ENCODE measurements at regions not wholly inside any gene's neighbourhood (a gene's known extent, or its start where the extent isn't known, plus 50 kb on each side); places are given as distances from the start of the nearest gene placed in this dataset.

GRCh38 chr22:27556371-27556770 is 245.2 kb downstream of the MN1 start:
- CTCF ChIA-PET: no interaction called here
- Mint-ChIP-seq H3K27ac (no peak overlapping the region), H3K27me3 (ENCODE audit: low read depth) (no peaks in the 10 kb centered on the region)

GRCh38 chr22:27557286-27558008 is 244.1 kb downstream of the MN1 start:
- ATAC-seq: no peak
- H3K4me3 Mint-ChIP-seq: no peak overlapping the region
- H3K36me3 Mint-ChIP-seq (ENCODE audit: low read depth): no peaks in the 10 kb centered on the region
- H3K4me1 Mint-ChIP-seq (ENCODE audit: low read depth): no peaks in the 10 kb centered on the region
- H3K27ac Mint-ChIP-seq: no peak overlapping the region
- ChIA-PET POLR2A (no interaction called here), CTCF (no interaction called here)
- H3K9me3 Mint-ChIP-seq (ENCODE audit: insufficient read depth): no peaks in the 10 kb centered on the region
- H3K27me3 Mint-ChIP-seq (ENCODE audit: low read depth): no peaks in the 10 kb centered on the region
- no peak for DNase-seq

More at GRCh38 chr22:27556371-27556770, 245.2 kb downstream of the MN1 start:
- Mint-ChIP-seq H3K4me1 (ENCODE audit: low read depth) (no peaks in the 10 kb centered on the region), H3K36me3 (ENCODE audit: low read depth) (no peaks in the 10 kb centered on the region), H3K9me3 (ENCODE audit: insufficient read depth) (no peaks in the 10 kb centered on the region), H3K4me3 (no peak overlapping the region)
- POLR2A ChIA-PET: no interaction called here
- DNase-seq (no peak), ATAC-seq (no peak)

DNA sequence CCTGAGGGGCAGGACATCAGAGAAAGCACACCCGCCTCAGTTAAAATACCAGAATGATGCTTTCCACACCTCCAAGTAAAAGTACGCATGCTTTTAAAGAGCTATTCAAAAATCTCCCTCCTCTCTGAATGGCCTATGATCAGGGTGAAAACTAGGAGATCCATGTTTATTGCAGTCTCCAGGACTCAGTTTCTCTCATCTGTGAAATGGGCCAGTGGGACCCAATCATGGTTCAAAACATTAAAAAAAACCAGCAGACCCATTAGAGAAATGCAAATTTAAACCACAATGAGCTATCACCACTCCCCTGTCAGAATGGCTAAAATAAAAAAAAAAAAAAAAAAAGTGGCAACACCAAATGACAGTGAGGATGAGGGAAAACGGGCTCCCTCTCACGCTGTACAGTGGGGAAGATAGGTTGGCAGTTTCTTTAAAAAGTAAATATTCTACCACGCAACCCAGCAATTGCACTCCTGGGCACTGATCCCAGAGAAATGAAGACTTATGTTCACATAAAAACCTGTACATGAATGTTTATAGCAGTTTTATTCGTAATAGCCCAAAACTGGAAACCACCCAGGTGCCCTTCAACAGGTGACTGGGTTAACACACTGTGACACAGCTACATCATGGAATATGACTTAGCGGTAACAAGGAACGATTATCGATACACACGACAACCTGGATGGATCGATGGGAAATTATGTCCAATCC is 242.7 kb downstream of the MN1 start:
- no peaks in the 10 kb centered on the region for H3K27me3 Mint-ChIP-seq (ENCODE audit: low read depth)
- no peaks in the 10 kb centered on the region for H3K4me1 Mint-ChIP-seq (ENCODE audit: low read depth)
- no peak overlapping the region for H3K4me3 Mint-ChIP-seq
- no peaks in the 10 kb centered on the region for H3K36me3 Mint-ChIP-seq (ENCODE audit: low read depth)
- no peak overlapping the region for H3K27ac Mint-ChIP-seq
- ChIA-PET POLR2A (interaction anchor here (0.6 kb wide), 1 partner anchor 220 kb away, joined by 4 read pairs; no protein-coding TSS in a partner anchor), CTCF (no interaction called here)
- ATAC-seq (no peak), DNase-seq (no peak)
- no peaks in the 10 kb centered on the region for H3K9me3 Mint-ChIP-seq (ENCODE audit: insufficient read depth)

GRCh38 chr22:27560781-27561180 is 240.8 kb downstream of the MN1 start:
- DNase-seq (no peak), ATAC-seq (no peak)
- H3K27ac Mint-ChIP-seq: no peak overlapping the region
- H3K4me1 Mint-ChIP-seq (ENCODE audit: low read depth): no peaks in the 10 kb centered on the region
- ChIA-PET CTCF (no interaction called here), POLR2A (no interaction called here)
- H3K36me3 Mint-ChIP-seq (ENCODE audit: low read depth): no peaks in the 10 kb centered on the region
- no peaks in the 10 kb centered on the region for H3K27me3 Mint-ChIP-seq (ENCODE audit: low read depth)
- H3K4me3 Mint-ChIP-seq: no peak overlapping the region
- no peaks in the 10 kb centered on the region for H3K9me3 Mint-ChIP-seq (ENCODE audit: insufficient read depth)

DNA sequence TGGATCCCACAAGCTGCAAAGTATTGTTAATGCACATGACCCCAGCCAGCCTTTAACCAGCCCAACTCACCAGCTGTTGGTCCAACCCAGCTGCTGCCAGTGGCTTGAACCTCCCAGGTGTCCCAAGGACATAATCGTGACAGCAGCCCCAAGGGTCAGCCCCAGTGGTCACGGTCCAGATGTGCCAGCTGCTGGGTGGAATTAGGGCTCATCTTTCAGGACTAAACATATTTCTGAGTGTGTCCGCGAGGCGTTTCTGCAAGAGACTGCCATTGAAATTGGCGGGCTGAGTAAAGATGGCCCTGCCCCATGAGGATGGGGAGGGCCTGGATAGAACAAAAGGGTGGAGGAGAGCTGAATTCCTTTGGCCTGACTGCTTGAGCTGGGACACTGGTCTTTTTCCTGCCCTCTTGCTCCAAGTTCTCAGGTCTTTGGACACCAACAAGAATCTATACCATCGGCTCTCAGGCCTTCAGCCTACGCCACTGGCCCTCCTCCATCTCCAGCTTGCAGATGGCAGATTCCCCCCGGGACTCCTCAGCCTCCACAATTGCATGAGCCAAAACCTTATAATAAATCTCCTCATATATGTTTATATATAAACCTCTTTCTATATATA is 240.2 kb downstream of the MN1 start:
- Mint-ChIP-seq H3K27ac (no peak overlapping the region), H3K4me1 (ENCODE audit: low read depth) (no peaks in the 10 kb centered on the region), H3K9me3 (ENCODE audit: insufficient read depth) (no peaks in the 10 kb centered on the region), H3K36me3 (ENCODE audit: low read depth) (no peaks in the 10 kb centered on the region), H3K4me3 (no peak overlapping the region), H3K27me3 (ENCODE audit: low read depth) (no peaks in the 10 kb centered on the region)
- DNase-seq (no peak), ATAC-seq (no peak)
- ChIA-PET POLR2A (no interaction called here), CTCF (no interaction called here)

DNA sequence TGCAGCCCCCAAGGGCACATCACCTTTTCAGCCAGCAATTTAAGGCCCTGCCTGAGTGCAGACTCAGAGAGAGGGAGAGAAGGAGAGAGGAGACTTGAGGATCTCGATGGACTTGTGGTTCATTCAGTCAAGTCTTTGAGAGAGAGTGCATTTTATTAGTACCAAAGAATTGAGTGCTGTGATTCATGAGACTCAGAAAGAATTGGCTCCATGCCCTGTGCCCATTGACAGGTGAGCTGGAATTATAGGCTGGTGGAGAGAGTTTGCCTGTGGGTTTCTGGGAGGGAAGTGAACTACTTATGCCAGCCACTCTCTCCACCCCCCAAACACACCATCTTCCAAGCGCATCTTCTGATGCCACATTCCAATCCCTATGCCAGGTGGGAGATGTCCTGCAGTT is 236.8 kb downstream of the MN1 start:
- DNase-seq: no peak
- no peaks in the 10 kb centered on the region for H3K36me3 Mint-ChIP-seq (ENCODE audit: low read depth)
- no peak for ATAC-seq
- no peak overlapping the region for H3K4me3 Mint-ChIP-seq
- no peaks in the 10 kb centered on the region for H3K4me1 Mint-ChIP-seq (ENCODE audit: low read depth)
- H3K27me3 Mint-ChIP-seq (ENCODE audit: low read depth): no peaks in the 10 kb centered on the region
- ChIA-PET POLR2A (no interaction called here), CTCF (no interaction called here)
- no peak overlapping the region for H3K27ac Mint-ChIP-seq
- no peaks in the 10 kb centered on the region for H3K9me3 Mint-ChIP-seq (ENCODE audit: insufficient read depth)

GRCh38 chr22:27566602-27567001 is 235.0 kb downstream of the MN1 start:
- Mint-ChIP-seq H3K4me1 (ENCODE audit: low read depth) (no peaks in the 10 kb centered on the region), H3K27ac (no peak overlapping the region), H3K4me3 (no peak overlapping the region), H3K9me3 (ENCODE audit: insufficient read depth) (no peaks in the 10 kb centered on the region), H3K36me3 (ENCODE audit: low read depth) (no peaks in the 10 kb centered on the region), H3K27me3 (ENCODE audit: low read depth) (no peaks in the 10 kb centered on the region)
- DNase-seq: no peak
- POLR2A ChIA-PET: no interaction called here
- ATAC-seq: no peak
- CTCF ChIA-PET: no interaction called here

GRCh38 chr22:27568265-27568664 is 233.3 kb downstream of the MN1 start:
- H3K4me3 Mint-ChIP-seq: no peak overlapping the region

GRCh38 chr22:27571463-27572277 is 229.9 kb downstream of the MN1 start:
- no peaks in the 10 kb centered on the region for H3K4me1 Mint-ChIP-seq (ENCODE audit: low read depth)
- no peak for DNase-seq
- no peak for ATAC-seq
- no peaks in the 10 kb centered on the region for H3K9me3 Mint-ChIP-seq (ENCODE audit: insufficient read depth)
- no peaks in the 10 kb centered on the region for H3K36me3 Mint-ChIP-seq (ENCODE audit: low read depth)
- ChIA-PET POLR2A (no interaction called here), CTCF (no interaction called here)
- H3K4me3 Mint-ChIP-seq: no peak overlapping the region
- no peaks in the 10 kb centered on the region for H3K27me3 Mint-ChIP-seq (ENCODE audit: low read depth)
- H3K27ac Mint-ChIP-seq: no peak overlapping the region

More at GRCh38 chr22:27568265-27568664, 233.3 kb downstream of the MN1 start:
- Mint-ChIP-seq H3K4me1 (ENCODE audit: low read depth) (no peaks in the 10 kb centered on the region), H3K36me3 (ENCODE audit: low read depth) (no peaks in the 10 kb centered on the region), H3K27ac (no peak overlapping the region), H3K27me3 (ENCODE audit: low read depth) (no peaks in the 10 kb centered on the region), H3K9me3 (ENCODE audit: insufficient read depth) (no peaks in the 10 kb centered on the region)
- CTCF ChIA-PET: no interaction called here
- DNase-seq (no peak), ATAC-seq (no peak)
- POLR2A ChIA-PET: no interaction called here

DNA sequence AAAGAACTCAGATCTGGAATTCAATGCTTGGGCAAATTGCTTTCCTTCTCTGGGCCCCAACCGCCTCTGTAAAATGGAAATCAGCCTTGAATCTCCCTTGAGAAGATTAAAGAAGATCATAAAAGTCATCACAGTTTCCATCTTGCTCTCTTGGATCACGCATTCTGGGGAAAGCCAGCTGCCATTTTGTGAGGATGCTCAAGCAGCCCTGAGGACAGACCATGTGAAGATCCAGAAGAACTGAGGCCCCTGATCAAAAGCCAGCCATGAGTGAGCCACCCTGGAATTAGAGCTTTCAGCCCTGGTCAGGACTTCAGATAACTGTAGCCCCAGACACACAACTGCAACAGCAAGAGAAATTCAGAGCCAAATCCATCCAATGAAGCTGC is 229.3 kb downstream of the MN1 start:
- H3K9me3 Mint-ChIP-seq (ENCODE audit: insufficient read depth): no peaks in the 10 kb centered on the region
- ChIA-PET CTCF (no interaction called here), POLR2A (no interaction called here)
- H3K4me3 Mint-ChIP-seq: no peak overlapping the region
- no peak for DNase-seq
- no peaks in the 10 kb centered on the region for H3K27me3 Mint-ChIP-seq (ENCODE audit: low read depth)
- H3K27ac Mint-ChIP-seq: no peak overlapping the region
- no peaks in the 10 kb centered on the region for H3K36me3 Mint-ChIP-seq (ENCODE audit: low read depth)
- no peak for ATAC-seq
- no peaks in the 10 kb centered on the region for H3K4me1 Mint-ChIP-seq (ENCODE audit: low read depth)

DNA sequence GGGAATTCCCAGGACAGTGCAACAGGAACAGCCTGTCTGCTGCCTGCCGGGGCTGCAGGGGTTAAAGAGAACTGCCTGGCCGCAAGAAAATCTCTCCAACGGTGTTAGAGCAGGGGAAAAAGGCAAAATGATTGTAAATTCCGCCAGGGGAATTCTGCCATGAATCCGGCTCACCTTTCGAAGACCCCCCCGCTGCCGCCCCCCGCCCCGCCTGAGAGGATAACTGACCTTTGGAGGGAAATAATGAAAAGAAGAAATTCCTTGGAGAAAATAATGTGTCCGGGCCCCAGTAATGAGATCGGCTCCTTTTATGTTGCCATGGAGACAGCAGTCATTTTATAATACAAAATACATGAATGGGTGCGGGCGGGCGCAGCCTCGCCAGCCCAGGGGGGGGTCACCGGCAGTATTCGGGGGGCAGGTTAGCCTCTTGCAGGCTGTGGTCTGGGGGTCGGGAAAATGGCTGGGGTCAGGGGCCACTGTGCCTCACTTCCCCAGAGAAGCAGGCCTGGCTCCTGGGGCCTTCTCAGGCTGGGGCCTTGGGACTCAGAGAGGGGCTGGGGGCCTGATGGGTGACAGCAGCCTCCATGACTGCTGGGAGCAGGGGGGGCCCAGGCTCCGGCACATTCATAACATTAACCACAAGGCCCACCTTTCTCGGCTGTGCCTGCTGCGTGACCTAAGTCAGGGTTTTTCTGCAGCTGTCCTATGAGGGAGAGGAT is 228.1 kb downstream of the MN1 start:
- no peaks in the 10 kb centered on the region for H3K4me1 Mint-ChIP-seq (ENCODE audit: low read depth)
- no peaks in the 10 kb centered on the region for H3K36me3 Mint-ChIP-seq (ENCODE audit: low read depth)
- ATAC-seq (no peak), DNase-seq (no peak)
- no peaks in the 10 kb centered on the region for H3K9me3 Mint-ChIP-seq (ENCODE audit: insufficient read depth)
- ChIA-PET POLR2A (no interaction called here), CTCF (no interaction called here)
- no peak overlapping the region for H3K27ac Mint-ChIP-seq
- H3K27me3 Mint-ChIP-seq (ENCODE audit: low read depth): no peaks in the 10 kb centered on the region
- H3K4me3 Mint-ChIP-seq: no peak overlapping the region

DNA sequence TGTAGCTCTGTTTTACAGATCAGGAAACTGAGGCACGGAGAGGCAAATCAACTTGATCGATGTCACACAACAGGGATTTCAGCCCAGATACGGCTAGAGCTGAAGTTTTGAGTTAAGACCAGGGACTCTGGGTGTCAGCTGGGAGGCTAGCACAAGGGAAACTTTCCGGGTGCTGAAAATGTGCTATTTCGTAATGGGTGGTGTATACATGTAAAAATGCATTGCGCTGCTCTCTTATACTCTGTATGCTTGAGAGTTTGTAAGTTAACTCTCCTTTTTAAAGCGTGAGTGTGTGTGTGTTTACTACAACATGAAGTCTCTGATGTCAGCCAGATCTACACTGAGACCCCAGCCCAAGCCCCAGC is 227.6 kb downstream of the MN1 start:
- ChIA-PET CTCF (no interaction called here), POLR2A (no interaction called here)
- H3K4me3 Mint-ChIP-seq: no peak overlapping the region
- ATAC-seq (no peak), DNase-seq (no peak)
- no peaks in the 10 kb centered on the region for H3K27me3 Mint-ChIP-seq (ENCODE audit: low read depth)
- H3K4me1 Mint-ChIP-seq (ENCODE audit: low read depth): no peaks in the 10 kb centered on the region
- H3K36me3 Mint-ChIP-seq (ENCODE audit: low read depth): no peaks in the 10 kb centered on the region
- H3K9me3 Mint-ChIP-seq (ENCODE audit: insufficient read depth): no peaks in the 10 kb centered on the region
- H3K27ac Mint-ChIP-seq: no peak overlapping the region
